Mesenchymal stem cell (in vitro differentiated cells and primary cell): ENCODE measurements at regions not wholly inside any gene's neighbourhood (a gene's known extent, or its start where the extent isn't known, plus 50 kb on each side); places are given as distances from the start of the nearest gene placed in this dataset.

ENCODE experiments used
- DNase-seq: peaks from one replicate; pipeline ENCODE4 v3.0.0-alpha.2; 2013
- H2AFZ ChIP-seq: one replicate; pipeline ENCODE4 v1.6.1; 2013; ENCODE audit warnings: low read depth, mild to moderate bottlenecking, control low read depth, inconsistent platforms, low read length, moderate library complexity
- H2AK5ac ChIP-seq: 2 replicates; pipeline ENCODE4 v1.6.1; 2013; ENCODE audit warnings: low read length, moderate library complexity, mild to moderate bottlenecking, inconsistent platforms; ENCODE audit not compliant: severe bottlenecking
- H2BK120ac ChIP-seq: one replicate; pipeline ENCODE4 v1.6.1; 2013; ENCODE audit warnings: low read depth, mild to moderate bottlenecking, inconsistent platforms, low read length, moderate library complexity
- H2BK12ac ChIP-seq, 2 experiments: one replicate each; pipeline ENCODE4 v1.6.1; 2013; ENCODE audit warnings: inconsistent platforms in 2 of 2, low read length in 2 of 2, mild to moderate bottlenecking in 2 of 2, moderate library complexity in 2 of 2, control low read depth in 1 of 2
- H2BK15ac ChIP-seq: one replicate; pipeline ENCODE4 v1.6.1; 2013; ENCODE audit warnings: mild to moderate bottlenecking, low read depth, inconsistent platforms; ENCODE audit not compliant: poor library complexity, severe bottlenecking
- H2BK5ac ChIP-seq: 2 replicates; pipeline ENCODE4 v1.6.1; 2013; ENCODE audit warnings: low read depth, mild to moderate bottlenecking, low read length, control low read depth, inconsistent platforms; ENCODE audit not compliant: poor library complexity, severe bottlenecking
- H3K14ac ChIP-seq, 2 experiments: one replicate each; pipeline ENCODE4 v1.6.1; 2013; ENCODE audit warnings: inconsistent platforms in 2 of 2, low read length in 2 of 2, control low read depth in 1 of 2, mild to moderate bottlenecking in 1 of 2, moderate library complexity in 1 of 2
- H3K18ac ChIP-seq, 2 experiments: one replicate each; pipeline ENCODE4 v1.6.1; 2013; ENCODE audit warnings: inconsistent platforms in 2 of 2, low read length in 2 of 2, control low read depth in 1 of 2, low read depth in 1 of 2, mild to moderate bottlenecking in 1 of 2
- H3K23ac ChIP-seq, 2 experiments: one replicate each; pipeline ENCODE4 v1.6.1; 2013; ENCODE audit warnings: inconsistent platforms in 2 of 2, low read length in 2 of 2, mild to moderate bottlenecking in 2 of 2, moderate library complexity in 2 of 2, control low read depth in 1 of 2
- H3K27ac ChIP-seq: 2 replicates; pipeline ENCODE4 v1.5.1; 2013; ENCODE audit warnings: mild to moderate bottlenecking, moderate library complexity, low read length, control low read depth, inconsistent platforms; ENCODE audit not compliant: poor library complexity, severe bottlenecking
- H3K27me3 ChIP-seq, 2 experiments: 2 replicates each; pipeline versions ENCODE4 v1.6.1 to v1.7.0; 2013; ENCODE audit warnings: low read length in 2 of 2, mild to moderate bottlenecking in 2 of 2, moderate library complexity in 2 of 2, control low read depth in 1 of 2, inconsistent platforms in 1 of 2; ENCODE audit not compliant: control insufficient read depth in 1 of 2, insufficient read depth in 1 of 2
- H3K36me3 ChIP-seq, 2 experiments: 2 replicates each; pipeline versions ENCODE4 v1.6.1 to v1.7.0; 2013; ENCODE audit warnings: low read length in 2 of 2, control low read depth in 1 of 2, inconsistent platforms in 1 of 2, low read depth in 1 of 2, mild to moderate bottlenecking in 1 of 2; ENCODE audit not compliant: insufficient read depth in 2 of 2, control insufficient read depth in 1 of 2
- H3K4ac ChIP-seq, 2 experiments: one replicate each; pipeline ENCODE4 v1.6.1; 2013; ENCODE audit warnings: inconsistent platforms in 2 of 2, low read length in 2 of 2, mild to moderate bottlenecking in 2 of 2, moderate library complexity in 2 of 2, control low read depth in 1 of 2, low read depth in 1 of 2
- H3K4me1 ChIP-seq: 2 replicates; pipeline ENCODE4 v1.6.1; 2013; ENCODE audit warnings: low read depth, low read length, control low read depth; ENCODE audit not compliant: control insufficient read depth, insufficient read depth
- H3K4me2 ChIP-seq: 2 replicates; pipeline ENCODE4 v1.6.1; 2013; ENCODE audit warnings: low read length, mild to moderate bottlenecking, inconsistent platforms; ENCODE audit not compliant: poor library complexity, severe bottlenecking
- H3K4me3 ChIP-seq, 2 experiments: 2 replicates each; pipeline versions ENCODE4 v1.5.1 to v1.7.0; 2013; ENCODE audit warnings: low read length in 2 of 2, mild to moderate bottlenecking in 2 of 2, control low read depth in 1 of 2, low read depth in 1 of 2; ENCODE audit not compliant: insufficient read depth in 1 of 2
- H3K79me1 ChIP-seq: replicated peaks from 2 replicates; pipeline ENCODE4 v1.6.1; 2013; ENCODE audit warnings: mild to moderate bottlenecking, control low read depth, low read length, inconsistent platforms; ENCODE audit not compliant: poor library complexity, severe bottlenecking
- H3K9ac ChIP-seq: 2 replicates; pipeline ENCODE4 v1.7.0; 2013; ENCODE audit warnings: mild to moderate bottlenecking, low read length, moderate library complexity
- H3K9me3 ChIP-seq: 2 replicates; pipeline ENCODE4 v1.7.0; 2013; ENCODE audit warnings: mild to moderate bottlenecking, low read length; ENCODE audit not compliant: control insufficient read depth
- H4K8ac ChIP-seq: one replicate; pipeline ENCODE4 v1.6.1; 2013; ENCODE audit warnings: inconsistent platforms, mild to moderate bottlenecking, low read length, moderate library complexity
- H4K91ac ChIP-seq: one replicate; pipeline ENCODE4 v1.6.1; 2013; ENCODE audit warnings: mild to moderate bottlenecking, low read length, inconsistent platforms
- WGBS: methylation state at CpG from one replicate; pipeline ENCODE4 v1.1.7; 2013; ENCODE audit warnings: mixed read lengths; 5-methylcytosine and 5-hydroxymethylcytosine counted together

GRCh38 chr18:48473816-48474215, 64.6 kb upstream of the ZBTB7C start:
- no peak overlapping the region for H3K9ac ChIP-seq
- peaks cover 3% of the 10 kb centered on the region for H3K4me1 ChIP-seq
- no peak overlapping the region for H3K4ac ChIP-seq
- WGBS, result 81% methylated on average over 1 of the region's 1 CpG
- no peak overlapping the region for H3K4me3 ChIP-seq
- no peak overlapping the region for H2AK5ac ChIP-seq
- H3K9me3 ChIP-seq, result peaks cover 6% of the 10 kb centered on the region
- H4K91ac ChIP-seq, result no peak overlapping the region
- H4K8ac ChIP-seq, result no peak overlapping the region
- peaks cover 0 to 12% of the 10 kb centered on the region in 2 experiments for H3K27me3 ChIP-seq
- no peak overlapping the region for H2BK120ac ChIP-seq
- H2BK15ac ChIP-seq, result no peak overlapping the region
- no peak overlapping the region for H2BK12ac ChIP-seq
- no peak overlapping the region for H3K23ac ChIP-seq
- H3K14ac ChIP-seq, result no peak overlapping the region
- no peaks in the 10 kb centered on the region for H3K36me3 ChIP-seq
- no peak overlapping the region for H3K18ac ChIP-seq
- H3K4me2 ChIP-seq, result no peak overlapping the region
- no peaks in the 10 kb centered on the region for H3K79me1 ChIP-seq
- no peak overlapping the region for H2AFZ ChIP-seq
- DNase-seq, result no peak
- no peak overlapping the region for H3K27ac ChIP-seq
- H2BK5ac ChIP-seq, result no peak overlapping the region

- 100% methylated on average over 1 of the region's 3 CpGs for WGBS
- peak; percentile 34 for DNase-seq
- Histone ChIP-seq H3K4me1 (peaks cover 3% of the 10 kb centered on the region), H3K4me2 (no peak overlapping the region), H3K23ac (no peak overlapping the region), H3K9ac (no peak overlapping the region), H3K27ac (no peak overlapping the region), H3K79me1 (no peaks in the 10 kb centered on the region), H3K18ac (no peak overlapping the region), H4K8ac (no peak overlapping the region), H3K27me3 (peaks cover 0 to 12% of the 10 kb centered on the region in 2 experiments), H3K36me3 (no peaks in the 10 kb centered on the region), H4K91ac (no peak overlapping the region), H2BK12ac (peak overlapping the region in 1 of 2 experiments; percentile 21), H2AFZ (no peak overlapping the region), H3K14ac (no peak overlapping the region), H2BK120ac (no peak overlapping the region), H2BK15ac (no peak overlapping the region), H2AK5ac (no peak overlapping the region), H3K4ac (no peak overlapping the region), H2BK5ac (no peak overlapping the region), H3K9me3 (peaks cover 6% of the 10 kb centered on the region), H3K4me3 (no peak overlapping the region)
Observed at GRCh38 chr18:48472610-48473009, 63.4 kb upstream of the ZBTB7C start.

GRCh38 chr18:48470484-48471180, 61.4 kb upstream of the ZBTB7C start:
- no peaks in the 10 kb centered on the region for H3K36me3 ChIP-seq
- no peak overlapping the region for H2BK12ac ChIP-seq
- WGBS, result 92% methylated on average over 5 of the region's 5 CpGs
- peak; percentile 66 for DNase-seq
- no peak overlapping the region for H4K91ac ChIP-seq
- H3K9me3 ChIP-seq, result peaks cover 6% of the 10 kb centered on the region
- no peak overlapping the region for H2AK5ac ChIP-seq
- H3K4me3 ChIP-seq, result peak overlapping the region in 1 of 2 experiments; percentile 32
- H3K4me2 ChIP-seq, result no peak overlapping the region
- no peak overlapping the region for H2AFZ ChIP-seq
- no peak overlapping the region for H4K8ac ChIP-seq
- no peak overlapping the region for H2BK5ac ChIP-seq
- no peak overlapping the region for H3K4ac ChIP-seq
- H2BK120ac ChIP-seq, result no peak overlapping the region
- H2BK15ac ChIP-seq, result peak overlapping the region; percentile 36
- no peak overlapping the region for H3K23ac ChIP-seq
- peak overlapping the region; percentile 6 for H3K9ac ChIP-seq
- no peak overlapping the region for H3K14ac ChIP-seq
- H3K18ac ChIP-seq, result no peak overlapping the region
- H3K4me1 ChIP-seq, result peaks cover 3% of the 10 kb centered on the region
- H3K27ac ChIP-seq, result no peak overlapping the region
- no peaks in the 10 kb centered on the region for H3K79me1 ChIP-seq
- peaks cover 0 to 18% of the 10 kb centered on the region in 2 experiments for H3K27me3 ChIP-seq

- Histone ChIP-seq H3K9ac (peak overlapping the region; percentile 33), H4K8ac (no peak overlapping the region), H2AFZ (no peak overlapping the region), H2BK5ac (no peak overlapping the region), H3K27me3 (peaks cover 0 to 16% of the 10 kb centered on the region in 2 experiments), H2BK120ac (no peak overlapping the region), H2BK12ac (no peak overlapping the region), H3K4me1 (peaks cover 3% of the 10 kb centered on the region), H3K36me3 (no peaks in the 10 kb centered on the region), H3K14ac (no peak overlapping the region), H4K91ac (no peak overlapping the region), H3K9me3 (peaks cover 6% of the 10 kb centered on the region), H3K4me2 (no peak overlapping the region), H3K18ac (no peak overlapping the region), H3K4ac (no peak overlapping the region), H3K23ac (no peak overlapping the region), H2BK15ac (no peak overlapping the region), H3K27ac (no peak overlapping the region), H3K4me3 (no peak overlapping the region), H3K79me1 (no peaks in the 10 kb centered on the region), H2AK5ac (no peak overlapping the region)
- no peak for DNase-seq
- 100% methylated on average over 1 of the region's 2 CpGs for WGBS
Observed at GRCh38 chr18:48468151-48468550, 59.0 kb upstream of the ZBTB7C start.
